NCI-H1694 (cell line): ENCODE measurements at regions not wholly inside any gene's neighbourhood (a gene's known extent, or its start where the extent isn't known, plus 50 kb on each side); places are given as distances from the start of the nearest gene placed in this dataset.
"Not testable (repeated sequence)": the region's sequence is repeated elsewhere in the genome, so short reads cannot be mapped to it uniquely, and the experiment has no call there.

ENCODE experiments used
- DNase-seq: peaks from one replicate; lab custom pipeline; 2025; lab: John Stamatoyannopoulos, UW

- DNase-seq, result not testable (repeated sequence)
Measured at GRCh38 chr12:87421233-87421632, 608.0 kb downstream of the C12orf50 start.

GRCh38 chr12:87413784-87414183 lies 615.4 kb downstream of the C12orf50 start:
- DNase-seq, result no peak

GRCh38 chr12:87406926-87407325 lies 622.3 kb downstream of the C12orf50 start:
- DNase-seq, result no peak

- no peak for DNase-seq
Measured at GRCh38 chr12:87405918-87406317, 623.3 kb downstream of the C12orf50 start.

GRCh38 chr12:87394168-87394567 lies 635.0 kb downstream of the C12orf50 start:
- not testable (repeated sequence) for DNase-seq

GRCh38 chr12:87388376-87388775 lies 640.8 kb downstream of the C12orf50 start:
- DNase-seq, result no peak

GRCh38 chr12:87385322-87385721 lies 643.9 kb downstream of the C12orf50 start:
- no peak for DNase-seq

- no peak for DNase-seq
Measured at GRCh38 chr12:87384226-87384625, 645.0 kb downstream of the C12orf50 start.

GRCh38 chr12:87383680-87384079 lies 645.5 kb downstream of the C12orf50 start:
- DNase-seq, result no peak

- no peak for DNase-seq
Measured at GRCh38 chr12:87382959-87383566, 646.1 kb downstream of the C12orf50 start.

GRCh38 chr12:87382436-87382835 lies 646.8 kb downstream of the C12orf50 start:
- DNase-seq, result no peak

GRCh38 chr12:87381742-87382141 lies 647.5 kb downstream of the C12orf50 start:
- DNase-seq, result no peak

- DNase-seq, result no peak
Measured at GRCh38 chr12:87378526-87378925, 650.7 kb downstream of the C12orf50 start.

- DNase-seq, result no peak
Measured at GRCh38 chr12:87376722-87377121, 652.5 kb downstream of the C12orf50 start.

- DNase-seq, result no peak
Measured at GRCh38 chr12:87369161-87369560, 660.0 kb downstream of the C12orf50 start.

- DNase-seq, result no peak
Measured at GRCh38 chr12:87368259-87368658, 660.9 kb downstream of the C12orf50 start.

- no peak for DNase-seq
Measured at GRCh38 chr12:87365423-87365822, 663.8 kb downstream of the C12orf50 start.

- no peak for DNase-seq
Measured at GRCh38 chr12:87363497-87364084, 665.6 kb downstream of the C12orf50 start.

- no peak for DNase-seq
Measured at GRCh38 chr12:87349681-87350080, 679.5 kb downstream of the C12orf50 start.

- DNase-seq, result no peak
Measured at GRCh38 chr12:87348071-87348470, 681.1 kb downstream of the C12orf50 start.

GRCh38 chr12:87344699-87345098 lies 684.5 kb downstream of the C12orf50 start:
- DNase-seq, result no peak

GRCh38 chr12:87338681-87339080 lies 690.5 kb downstream of the C12orf50 start:
- DNase-seq, result no peak

GRCh38 chr12:87336814-87337336 lies 692.3 kb downstream of the C12orf50 start:
- no peak for DNase-seq
